BJ (cell line): ENCODE measurements at regions not wholly inside any gene's neighbourhood (a gene's known extent, or its start where the extent isn't known, plus 50 kb on each side); places are given as distances from the start of the nearest gene placed in this dataset.

Source experiments
- CTCF ChIA-PET: fragments of 350-600 bp; formaldehyde crosslinking; extraction: SDS; loops from one replicate; lab custom pipeline; 2021; ENCODE audit warnings: antibody characterized with exemption, inconsistent platforms; lab: Yijun Ruan, JAX
- POLR2A ChIA-PET: fragments of 300-600 bp; sonication (Branson Sonifier 250); formaldehyde crosslinking; extraction: SDS; loops from one replicate; lab custom pipeline; 2021; ENCODE audit warnings: antibody characterized with exemption; lab: Charles Lee
- DNase-seq: peaks from one replicate; pipeline ENCODE4 v3.0.0-alpha.2; 2011; ENCODE audit warnings: low read depth
- H3K27me3 ChIP-seq: 2 replicates; pipeline ENCODE4 v1.6.0; 2011; ENCODE audit warnings: low read length; ENCODE audit not compliant: control insufficient read depth, insufficient read depth
- H3K36me3 ChIP-seq: 2 replicates; pipeline ENCODE4 v1.5.1; 2011; ENCODE audit warnings: low read length; ENCODE audit not compliant: control insufficient read depth, insufficient read depth
- H3K4me3 ChIP-seq: 2 replicates; pipeline ENCODE4 v1.5.1; 2011; ENCODE audit warnings: low read depth, mild to moderate bottlenecking, control low read depth, low read length
- CTCF ChIP-seq: IDR thresholded peaks from 2 replicates; pipeline ENCODE4 v1.5.1; 2011; ENCODE audit warnings: low read depth, mild to moderate bottlenecking, control low read depth, inconsistent platforms, low read length, moderate library complexity; ENCODE audit not compliant: insufficient read depth

GRCh38 chr12:78331181-78331580 lies 500.5 kb downstream of the NAV3 start:
- TF ChIP-seq CTCF = no peak
- CTCF ChIA-PET = no interaction called here
- POLR2A ChIA-PET = no interaction called here
- DNase-seq = no peak
- Histone ChIP-seq H3K36me3 (no peaks in the 10 kb centered on the region), H3K4me3 (no peak overlapping the region), H3K27me3 (no peaks in the 10 kb centered on the region)

- H3K36me3 ChIP-seq = no peaks in the 10 kb centered on the region
- DNase-seq = no peak
- no peak for TF ChIP-seq CTCF
- no peak overlapping the region for H3K4me3 ChIP-seq
- POLR2A ChIA-PET = no interaction called here
- no peaks in the 10 kb centered on the region for H3K27me3 ChIP-seq
- CTCF ChIA-PET = no interaction called here
Observed at GRCh38 chr12:78331753-78332152, 501.1 kb downstream of the NAV3 start.

- ChIA-PET POLR2A (interaction anchor here (0.6 kb wide), 1 partner anchor 15 kb away, joined by 3 read pairs; no protein-coding TSS in a partner anchor), CTCF (interaction anchor here (1.3 kb wide), 1 partner anchor 17 kb away, joined by 3 read pairs; no protein-coding TSS in a partner anchor)
- Histone ChIP-seq H3K4me3 (no peak overlapping the region), H3K27me3 (no peaks in the 10 kb centered on the region), H3K36me3 (no peaks in the 10 kb centered on the region)
- DNase-seq = no peak
- TF ChIP-seq CTCF = no peak
Observed at GRCh38 chr12:78338054-78338785, 507.5 kb downstream of the NAV3 start.

GRCh38 chr12:78340406-78340805 lies 509.7 kb downstream of the NAV3 start:
- ChIA-PET CTCF (no interaction called here), POLR2A (no interaction called here)
- no peak for TF ChIP-seq CTCF
- DNase-seq = no peak
- H3K36me3 ChIP-seq = no peaks in the 10 kb centered on the region
- H3K27me3 ChIP-seq = no peaks in the 10 kb centered on the region
- no peak overlapping the region for H3K4me3 ChIP-seq

- no peak for TF ChIP-seq CTCF
- Histone ChIP-seq H3K4me3 (no peak overlapping the region), H3K36me3 (no peaks in the 10 kb centered on the region), H3K27me3 (no peaks in the 10 kb centered on the region)
- no peak for DNase-seq
- ChIA-PET POLR2A (no interaction called here), CTCF (no interaction called here)
Observed at GRCh38 chr12:78343657-78344056, 513.0 kb downstream of the NAV3 start.
